ENCODE measurements at regions not wholly inside any gene's neighbourhood (a gene's known extent, or its start where the extent isn't known, plus 50 kb on each side); places are given as distances from the start of the nearest gene placed in this dataset.

- TF ChIP-seq CTCF (conservative IDR thresholded peaks at IDR 0.05 in 1 of 2, IDR thresholded peaks at IDR 0.05 in 1 of 2; ENCODE audit: low read depth in 1 of 2, low read length in 2 of 2) (no peak), EZH2 (IDR thresholded peaks at IDR 0.05; ENCODE audit: low read length, missing control alignments) (no peak)
Observed at GRCh38 chrX:69010339-69010738, 154.9 kb downstream of the PJA1 start.
